OCI-LY7 (cell line): ENCODE measurements at regions not wholly inside any gene's neighbourhood (a gene's known extent, or its start where the extent isn't known, plus 50 kb on each side); places are given as distances from the start of the nearest gene placed in this dataset.

Experiments
- CTCF ChIP-seq: fragments of 200-600 bp; sonication (generic); conservative IDR thresholded peaks from 2 replicates; pipeline ENCODE4 v1.5.1; 2014; ENCODE audit warnings: mild to moderate bottlenecking, antibody characterized with exemption, low read length, moderate library complexity, mixed read lengths
- EZH2phosphoT487 ChIP-seq: fragments of 200-600 bp; sonication (generic); IDR thresholded peaks from 2 replicates; pipeline ENCODE4 v1.6.1; 2018; ENCODE audit warnings: low read depth, borderline replicate concordance, mild to moderate bottlenecking, mixed run types, antibody characterized with exemption, low read length, moderate library complexity, mixed read lengths

- TF ChIP-seq CTCF (no peak), EZH2phosphoT487 (no peak)
These were observed 54.9 kb upstream of the OTOS start for GRCh38 chr2:240195316-240195861.
